Suprapubic skin (tissue), 4 donors: ENCODE measurements at regions not wholly inside any gene's neighbourhood (a gene's known extent, or its start where the extent isn't known, plus 50 kb on each side); places are given as distances from the start of the nearest gene placed in this dataset.

ENCODE experiments used
- DNase-seq, 2 donors: peaks; one replicate each; pipeline ENCODE4 v3.0.0-alpha.2; 2019; ENCODE audit warnings: low spot score in 2 of 2
- H3K27ac ChIP-seq: fragments of 200-600 bp; sonication (generic); one replicate; pipeline ENCODE4 v1.5.1; 2019
- H3K27me3 ChIP-seq: fragments of 200-600 bp; sonication (generic); one replicate; pipeline ENCODE4 v1.5.1; 2019
- H3K36me3 ChIP-seq: fragments of 200-600 bp; sonication (generic); one replicate; pipeline ENCODE4 v1.5.1; 2019
- H3K4me1 ChIP-seq: fragments of 200-600 bp; sonication (generic); one replicate; pipeline ENCODE4 v1.5.1; 2019
- H3K4me3 ChIP-seq: fragments of 200-600 bp; sonication (generic); one replicate; pipeline ENCODE4 v1.5.1; 2019; ENCODE audit warnings: mild to moderate bottlenecking
- H3K9me3 ChIP-seq: fragments of 200-600 bp; sonication (generic); one replicate; pipeline ENCODE4 v1.5.1; 2019
- CTCF ChIP-seq, 2 donors: fragments of 200-600 bp in 1 of 2; fragments of 450-650 bp in 1 of 2; sonication (generic) in 1 of 2; IDR thresholded peaks; one replicate each; pipeline ENCODE4 v1.5.1; 2016 to 2019; ENCODE audit warnings: antibody characterized with exemption in 2 of 2, mild to moderate bottlenecking in 1 of 2, moderate library complexity in 1 of 2
- EP300 ChIP-seq: sonication (generic); formaldehyde crosslinking; IDR thresholded peaks from one replicate; pipeline ENCODE4 v1.6.1; 2017; ENCODE audit warnings: antibody characterized with exemption
- POLR2A ChIP-seq, 2 donors: fragments of 450-650 bp; IDR thresholded peaks; one replicate each; pipeline ENCODE4 v1.6.1; 2017; ENCODE audit warnings: antibody characterized with exemption in 2 of 2, mild to moderate bottlenecking in 2 of 2, moderate library complexity in 2 of 2
- POLR2AphosphoS5 ChIP-seq, 3 donors: sonication (generic); formaldehyde crosslinking; IDR thresholded peaks; one replicate each; pipeline ENCODE4 v1.6.1; 2017; ENCODE audit warnings: antibody characterized with exemption in 3 of 3
- WGBS: methylation state at CpG from one replicate; pipeline ENCODE4 v1.1.5; 2018; 5-methylcytosine and 5-hydroxymethylcytosine counted together

GRCh38 chr5:142437563-142437962 is 112.7 kb upstream of the SPRY4 start:
- H3K27me3 ChIP-seq: no peaks in the 10 kb centered on the region
- TF ChIP-seq POLR2AphosphoS5 (IDR thresholded peaks at IDR 0.05): no peak
- no peak for TF ChIP-seq EP300
- TF ChIP-seq CTCF (IDR thresholded peaks at IDR 0.05): no peak
- TF ChIP-seq POLR2A (IDR thresholded peaks at IDR 0.05): no peak
- DNase-seq: no peak
- peaks cover 44% of the 10 kb centered on the region for H3K4me1 ChIP-seq
- WGBS: 67% methylated on average over 4 of the region's 4 CpGs
- H3K9me3 ChIP-seq: no peaks in the 10 kb centered on the region
- no peak overlapping the region for H3K27ac ChIP-seq
- no peaks in the 10 kb centered on the region for H3K36me3 ChIP-seq
- H3K4me3 ChIP-seq: no peak overlapping the region

GRCh38 chr5:142435410-142436115 is 110.7 kb upstream of the SPRY4 start:
- no peaks in the 10 kb centered on the region for H3K9me3 ChIP-seq
- WGBS: 84% methylated on average over 9 of the region's 9 CpGs
- no peaks in the 10 kb centered on the region for H3K36me3 ChIP-seq
- no peak for DNase-seq
- peaks cover 45% of the 10 kb centered on the region for H3K4me1 ChIP-seq
- no peaks in the 10 kb centered on the region for H3K27me3 ChIP-seq
- TF ChIP-seq POLR2AphosphoS5 (IDR thresholded peaks at IDR 0.05) (no peak), CTCF (IDR thresholded peaks at IDR 0.05) (no peak), EP300 (no peak), POLR2A (IDR thresholded peaks at IDR 0.05) (no peak)
- no peak overlapping the region for H3K27ac ChIP-seq
- no peak overlapping the region for H3K4me3 ChIP-seq

- 95% methylated on average over 2 of the region's 2 CpGs for WGBS
- DNase-seq: no peak
- no peaks in the 10 kb centered on the region for H3K36me3 ChIP-seq
- no peak overlapping the region for H3K4me3 ChIP-seq
- no peaks in the 10 kb centered on the region for H3K27me3 ChIP-seq
- peaks cover 35% of the 10 kb centered on the region for H3K4me1 ChIP-seq
- H3K9me3 ChIP-seq: no peaks in the 10 kb centered on the region
- TF ChIP-seq POLR2A (IDR thresholded peaks at IDR 0.05): no peak
- H3K27ac ChIP-seq: no peak overlapping the region
Measured at GRCh38 chr5:142434322-142434612, 109.4 kb upstream of the SPRY4 start.

- Histone ChIP-seq H3K4me3 (no peak overlapping the region), H3K4me1 (peaks cover 30% of the 10 kb centered on the region), H3K27ac (no peak overlapping the region), H3K9me3 (no peaks in the 10 kb centered on the region), H3K36me3 (no peaks in the 10 kb centered on the region), H3K27me3 (no peaks in the 10 kb centered on the region)
- DNase-seq: no peak
- 30% methylated on average over 8 of the region's 8 CpGs for WGBS
- TF ChIP-seq CTCF (IDR thresholded peaks at IDR 0.05) (no peak), POLR2A (IDR thresholded peaks at IDR 0.05) (no peak), POLR2AphosphoS5 (IDR thresholded peaks at IDR 0.05) (no peak), EP300 (no peak)
Measured at GRCh38 chr5:142433526-142434321, 108.9 kb upstream of the SPRY4 start.

- Histone ChIP-seq H3K4me1 (peaks cover 22% of the 10 kb centered on the region), H3K9me3 (no peaks in the 10 kb centered on the region), H3K4me3 (no peak overlapping the region), H3K27ac (no peak overlapping the region), H3K27me3 (no peaks in the 10 kb centered on the region), H3K36me3 (no peaks in the 10 kb centered on the region)
- TF ChIP-seq POLR2AphosphoS5 (IDR thresholded peaks at IDR 0.05) (no peak), POLR2A (IDR thresholded peaks at IDR 0.05) (no peak)
- DNase-seq: no peak
- WGBS: 27% methylated on average over 2 of the region's 2 CpGs
Measured at GRCh38 chr5:142432961-142433360, 108.1 kb upstream of the SPRY4 start.

GRCh38 chr5:142432369-142432863 is 107.6 kb upstream of the SPRY4 start:
- no peaks in the 10 kb centered on the region for H3K9me3 ChIP-seq
- H3K36me3 ChIP-seq: no peaks in the 10 kb centered on the region

More at GRCh38 chr5:142432369-142432863, 107.6 kb upstream of the SPRY4 start:
- WGBS: 21% methylated on average over 16 of the region's 16 CpGs
- Histone ChIP-seq H3K27me3 (no peaks in the 10 kb centered on the region), H3K27ac (no peak overlapping the region), H3K4me1 (peaks cover 21% of the 10 kb centered on the region), H3K4me3 (no peak overlapping the region)
- no peak for TF ChIP-seq POLR2AphosphoS5 (IDR thresholded peaks at IDR 0.05)
- DNase-seq: no peak
